Embryonic facial prominence (tissue), 1 donor: ENCODE measurements at regions not wholly inside any gene's neighbourhood (a gene's known extent, or its start where the extent isn't known, plus 50 kb on each side); places are given as distances from the start of the nearest gene placed in this dataset.

Experiments used
- DNase-seq: peaks from one replicate; pipeline ENCODE4 v3.0.0-alpha.2; 2016; ENCODE audit errors: extremely low spot score

- no peak for DNase-seq
Observed at GRCh38 chr22:48320048-48320682, 1507.5 kb downstream of the BRD1 start.

GRCh38 chr22:48319321-48320047 lies 1508.2 kb downstream of the BRD1 start:
- DNase-seq, result no peak

- DNase-seq, result no peak
Observed at GRCh38 chr22:48318575-48319320, 1508.9 kb downstream of the BRD1 start.

GRCh38 chr22:48318173-48318572 lies 1509.5 kb downstream of the BRD1 start:
- DNase-seq, result no peak

GRCh38 chr22:48316257-48317250 lies 1511.1 kb downstream of the BRD1 start:
- no peak for DNase-seq

- DNase-seq, result no peak
Observed at GRCh38 chr22:48315439-48316256, 1512.0 kb downstream of the BRD1 start.

- DNase-seq, result no peak
Observed at GRCh38 chr22:48314073-48314472, 1513.6 kb downstream of the BRD1 start.

- no peak for DNase-seq
Observed at GRCh38 chr22:48313175-48313830, 1514.4 kb downstream of the BRD1 start.

- no peak for DNase-seq
Observed at GRCh38 chr22:48310740-48311139, 1516.9 kb downstream of the BRD1 start.

GRCh38 chr22:48310289-48310688 lies 1517.4 kb downstream of the BRD1 start:
- no peak for DNase-seq

GRCh38 chr22:48309836-48310235 lies 1517.8 kb downstream of the BRD1 start:
- DNase-seq, result no peak

- no peak for DNase-seq
Observed at GRCh38 chr22:48309115-48309705, 1518.5 kb downstream of the BRD1 start.

GRCh38 chr22:48307931-48308330 lies 1519.7 kb downstream of the BRD1 start:
- no peak for DNase-seq

- no peak for DNase-seq
Observed at GRCh38 chr22:48306785-48307510, 1520.7 kb downstream of the BRD1 start.

- DNase-seq, result no peak
Observed at GRCh38 chr22:48306284-48306683, 1521.4 kb downstream of the BRD1 start.

GRCh38 chr22:48305726-48306235 lies 1521.9 kb downstream of the BRD1 start:
- no peak for DNase-seq

- DNase-seq, result no peak
Observed at GRCh38 chr22:48303369-48303725, 1524.3 kb downstream of the BRD1 start.

- no peak for DNase-seq
Observed at GRCh38 chr22:48302657-48303368, 1524.9 kb downstream of the BRD1 start.
